Panc1 (cell line): ENCODE measurements at regions not wholly inside any gene's neighbourhood (a gene's known extent, or its start where the extent isn't known, plus 50 kb on each side); places are given as distances from the start of the nearest gene placed in this dataset.

Experiments used
- ATAC-seq: fragments of 200-7000 bp; cut with Tn5 transposase; 2 replicates; pipeline ENCODE4 v1.9.1; 2020; ENCODE audit warnings: mild to moderate bottlenecking, moderate library complexity
- BruUV-seq: library from RNA; stranded (reverse); fragments of 400-500 nt; replicated peaks from 2 replicates; lab custom pipeline; 2021; lab: Mats Ljungman, UMichigan
- CTCF ChIA-PET: fragments of 300-600 bp; sonication (Branson Sonifier 250); formaldehyde crosslinking; loops from one replicate; lab custom pipeline; 2022; ENCODE audit warnings: antibody characterized with exemption; lab: Charles Lee
- POLR2A ChIA-PET: fragments of 300-600 bp; sonication (Branson Sonifier 250); formaldehyde crosslinking; loops from one replicate; lab custom pipeline; 2022; ENCODE audit warnings: antibody characterized with exemption; lab: Charles Lee
- DNase-seq: peaks from one replicate; pipeline ENCODE4 v3.0.0-alpha.2; 2010; ENCODE audit warnings: low read depth, low spot score
- H3K27ac ChIP-seq: 2 replicates; pipeline ENCODE4 v1.5.1; 2011; ENCODE audit warnings: mild to moderate bottlenecking, low read length, inconsistent platforms
- H3K27me3 ChIP-seq: fragments of 200-500 bp; sonication (Bioruptor generic); 2 replicates; pipeline ENCODE4 v1.6.0; 2014; ENCODE audit warnings: low read length, inconsistent platforms; ENCODE audit not compliant: control insufficient read depth, insufficient read depth
- H3K36me3 ChIP-seq: fragments of 200-500 bp; sonication (Bioruptor generic); 2 replicates; pipeline ENCODE4 v1.5.1; 2014; ENCODE audit warnings: inconsistent platforms, mild to moderate bottlenecking, low read length, moderate library complexity; ENCODE audit not compliant: control insufficient read depth, insufficient read depth
- H3K4me1 ChIP-seq: 2 replicates; pipeline ENCODE4 v1.5.1; 2011; ENCODE audit warnings: inconsistent platforms, mild to moderate bottlenecking, low read length, moderate library complexity; ENCODE audit not compliant: control insufficient read depth, insufficient read depth
- H3K4me3 ChIP-seq, 2 experiments: 2 replicates each; pipeline ENCODE4 v1.5.1; 2011 to 2012; ENCODE audit warnings: low read depth in 2 of 2, low read length in 2 of 2, mild to moderate bottlenecking in 2 of 2, inconsistent platforms in 1 of 2, moderate library complexity in 1 of 2
- H3K9me3 ChIP-seq: fragments of 200-500 bp; sonication (Bioruptor generic); 2 replicates; pipeline ENCODE4 v1.5.1; 2014; ENCODE audit warnings: low read depth, mild to moderate bottlenecking, inconsistent platforms, low read length, moderate library complexity; ENCODE audit not compliant: control insufficient read depth, insufficient read depth
- POLR2AphosphoS5 ChIP-seq: IDR thresholded peaks from 2 replicates; pipeline ENCODE4 v1.6.1; 2012; ENCODE audit warnings: mild to moderate bottlenecking, low read depth, low read length, moderate library complexity
- SIN3A ChIP-seq: IDR thresholded peaks from 2 replicates; pipeline ENCODE4 v1.6.1; 2012; ENCODE audit warnings: low read depth, mild to moderate bottlenecking, low read length, moderate library complexity, borderline replicate concordance; ENCODE audit not compliant: insufficient read depth
- TCF7L2 ChIP-seq: IDR thresholded peaks from 2 replicates; pipeline ENCODE4 v1.6.1; 2011; ENCODE audit warnings: mild to moderate bottlenecking, low read depth, low read length, inconsistent platforms
- in situ Hi-C: cut with HindIII; loops from 2 replicates; pipeline ENCODE4 v1.10.0; 2016; ENCODE audit warnings: low sequenced_read_pairs, low pct_unique_long_range_greater_than_20kb
- intact Hi-C: fragments of 100-400 bp; cut with micrococcal nuclease; formaldehyde crosslinking; loops from one replicate; pipeline ENCODE4 v1.10.0; 2022; ENCODE audit not compliant: unreplicated experiment
- TF ChIP-seq, protein P1 (sequence below): fragments of 450-650 bp; IDR thresholded peaks from 2 replicates; pipeline ENCODE4 v1.5.1; 2017; ENCODE audit warnings: mild to moderate bottlenecking
- TF ChIP-seq, protein P2 (sequence below), 2 experiments: IDR thresholded peaks; 2 replicates each; pipeline ENCODE4 v1.6.1; 2011 to 2012; ENCODE audit warnings: low read depth in 2 of 2, control low read depth in 1 of 2, low read length in 1 of 2, mild to moderate bottlenecking in 1 of 2, moderate library complexity in 1 of 2; ENCODE audit not compliant: insufficient read depth in 1 of 2

DNA sequence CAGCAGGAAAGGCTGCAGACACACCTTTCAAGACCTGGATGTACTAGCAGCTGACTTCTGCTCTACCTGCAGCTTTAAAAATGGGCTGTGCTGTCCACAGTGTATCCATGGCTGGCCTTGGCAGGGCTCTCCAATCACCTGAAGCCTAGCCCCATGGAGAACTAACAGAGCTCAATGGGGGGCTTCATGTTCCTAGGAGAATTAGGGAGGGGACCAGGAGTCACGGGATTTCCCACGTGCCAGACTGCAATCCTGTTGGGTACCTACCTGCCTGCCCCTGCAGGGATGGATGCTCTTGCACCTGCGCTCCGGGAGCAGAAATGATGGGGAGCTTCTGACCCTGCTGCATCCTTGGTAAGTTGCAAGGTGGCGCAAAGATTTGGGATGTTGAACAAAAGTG is 462.1 kb downstream of the ICE1 start:
- no peaks in the 10 kb centered on the region for H3K4me1 ChIP-seq
- H3K36me3 ChIP-seq, result no peaks in the 10 kb centered on the region
- TF ChIP-seq, protein P1, sequence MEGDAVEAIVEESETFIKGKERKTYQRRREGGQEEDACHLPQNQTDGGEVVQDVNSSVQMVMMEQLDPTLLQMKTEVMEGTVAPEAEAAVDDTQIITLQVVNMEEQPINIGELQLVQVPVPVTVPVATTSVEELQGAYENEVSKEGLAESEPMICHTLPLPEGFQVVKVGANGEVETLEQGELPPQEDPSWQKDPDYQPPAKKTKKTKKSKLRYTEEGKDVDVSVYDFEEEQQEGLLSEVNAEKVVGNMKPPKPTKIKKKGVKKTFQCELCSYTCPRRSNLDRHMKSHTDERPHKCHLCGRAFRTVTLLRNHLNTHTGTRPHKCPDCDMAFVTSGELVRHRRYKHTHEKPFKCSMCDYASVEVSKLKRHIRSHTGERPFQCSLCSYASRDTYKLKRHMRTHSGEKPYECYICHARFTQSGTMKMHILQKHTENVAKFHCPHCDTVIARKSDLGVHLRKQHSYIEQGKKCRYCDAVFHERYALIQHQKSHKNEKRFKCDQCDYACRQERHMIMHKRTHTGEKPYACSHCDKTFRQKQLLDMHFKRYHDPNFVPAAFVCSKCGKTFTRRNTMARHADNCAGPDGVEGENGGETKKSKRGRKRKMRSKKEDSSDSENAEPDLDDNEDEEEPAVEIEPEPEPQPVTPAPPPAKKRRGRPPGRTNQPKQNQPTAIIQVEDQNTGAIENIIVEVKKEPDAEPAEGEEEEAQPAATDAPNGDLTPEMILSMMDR, result no peak
- TF ChIP-seq POLR2AphosphoS5 (no peak), TCF7L2 (no peak), SIN3A (no peak)
- TF ChIP-seq, protein P2, sequence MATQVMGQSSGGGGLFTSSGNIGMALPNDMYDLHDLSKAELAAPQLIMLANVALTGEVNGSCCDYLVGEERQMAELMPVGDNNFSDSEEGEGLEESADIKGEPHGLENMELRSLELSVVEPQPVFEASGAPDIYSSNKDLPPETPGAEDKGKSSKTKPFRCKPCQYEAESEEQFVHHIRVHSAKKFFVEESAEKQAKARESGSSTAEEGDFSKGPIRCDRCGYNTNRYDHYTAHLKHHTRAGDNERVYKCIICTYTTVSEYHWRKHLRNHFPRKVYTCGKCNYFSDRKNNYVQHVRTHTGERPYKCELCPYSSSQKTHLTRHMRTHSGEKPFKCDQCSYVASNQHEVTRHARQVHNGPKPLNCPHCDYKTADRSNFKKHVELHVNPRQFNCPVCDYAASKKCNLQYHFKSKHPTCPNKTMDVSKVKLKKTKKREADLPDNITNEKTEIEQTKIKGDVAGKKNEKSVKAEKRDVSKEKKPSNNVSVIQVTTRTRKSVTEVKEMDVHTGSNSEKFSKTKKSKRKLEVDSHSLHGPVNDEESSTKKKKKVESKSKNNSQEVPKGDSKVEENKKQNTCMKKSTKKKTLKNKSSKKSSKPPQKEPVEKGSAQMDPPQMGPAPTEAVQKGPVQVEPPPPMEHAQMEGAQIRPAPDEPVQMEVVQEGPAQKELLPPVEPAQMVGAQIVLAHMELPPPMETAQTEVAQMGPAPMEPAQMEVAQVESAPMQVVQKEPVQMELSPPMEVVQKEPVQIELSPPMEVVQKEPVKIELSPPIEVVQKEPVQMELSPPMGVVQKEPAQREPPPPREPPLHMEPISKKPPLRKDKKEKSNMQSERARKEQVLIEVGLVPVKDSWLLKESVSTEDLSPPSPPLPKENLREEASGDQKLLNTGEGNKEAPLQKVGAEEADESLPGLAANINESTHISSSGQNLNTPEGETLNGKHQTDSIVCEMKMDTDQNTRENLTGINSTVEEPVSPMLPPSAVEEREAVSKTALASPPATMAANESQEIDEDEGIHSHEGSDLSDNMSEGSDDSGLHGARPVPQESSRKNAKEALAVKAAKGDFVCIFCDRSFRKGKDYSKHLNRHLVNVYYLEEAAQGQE (IDR thresholded peaks at IDR 0.05; ENCODE audit: insufficient read depth in 1 of 2, low read depth in 2 of 2, low read length in 1 of 2), result no peak
- ChIA-PET POLR2A (interaction anchor here (0.8 kb wide), 1 partner anchor 306 kb away, joined by 3 read pairs; no protein-coding TSS in a partner anchor), CTCF (no interaction called here)
- no TSS peak for BruUV-seq
- H3K4me3 ChIP-seq, result no peak overlapping the region
- H3K27me3 ChIP-seq, result peaks cover 2% of the 10 kb centered on the region; the same call in 1 of the 2 replicates
- intact Hi-C loops, result no loop called here
- H3K27ac ChIP-seq, result no peak overlapping the region
- H3K9me3 ChIP-seq, result no peaks in the 10 kb centered on the region
- in situ Hi-C loops, result no loop called here
- ATAC-seq, result no peak
- DNase-seq, result no peak

DNA sequence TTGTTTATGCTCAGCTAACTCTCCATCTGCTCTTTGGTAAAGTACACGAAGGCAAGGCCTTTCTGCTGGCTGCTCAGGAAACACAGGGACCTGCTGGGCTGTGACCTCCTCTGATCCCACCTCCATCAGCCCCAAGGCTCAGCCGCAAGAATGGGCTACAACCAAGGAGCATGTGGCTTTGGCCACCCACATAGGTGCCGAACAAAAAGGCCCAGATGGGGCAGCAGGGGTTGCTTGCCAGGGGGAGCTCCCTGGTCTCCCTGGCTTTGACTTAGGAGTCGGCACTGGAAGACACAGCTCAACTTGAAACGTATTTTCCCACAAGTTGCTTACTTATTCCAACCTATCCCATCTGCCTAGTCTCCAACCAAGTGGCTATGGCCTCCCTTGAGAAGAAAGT is 461.1 kb downstream of the ICE1 start:
- no peak overlapping the region for H3K27ac ChIP-seq
- DNase-seq (no peak), ATAC-seq (no peak)
- no peaks in the 10 kb centered on the region for H3K36me3 ChIP-seq
- peaks cover 2% of the 10 kb centered on the region; the same call in 1 of the 2 replicates for H3K27me3 ChIP-seq
- H3K4me1 ChIP-seq, result no peaks in the 10 kb centered on the region
- no peak overlapping the region for H3K4me3 ChIP-seq
- no TSS peak for BruUV-seq
- in situ Hi-C loops, result no loop called here
- no peaks in the 10 kb centered on the region for H3K9me3 ChIP-seq
- intact Hi-C loops, result no loop called here
- TF ChIP-seq, protein P1, result no peak
- TF ChIP-seq, protein P2 (IDR thresholded peaks at IDR 0.05; ENCODE audit: insufficient read depth in 1 of 2, low read depth in 2 of 2, low read length in 1 of 2), result no peak
- no peak for TF ChIP-seq POLR2AphosphoS5
- no peak for TF ChIP-seq SIN3A
- TF ChIP-seq TCF7L2, result no peak
- ChIA-PET CTCF (no interaction called here), POLR2A (no interaction called here)
